ENCODE measurements at regions not wholly inside any gene's neighbourhood (a gene's known extent, or its start where the extent isn't known, plus 50 kb on each side); places are given as distances from the start of the nearest gene placed in this dataset.

DNA sequence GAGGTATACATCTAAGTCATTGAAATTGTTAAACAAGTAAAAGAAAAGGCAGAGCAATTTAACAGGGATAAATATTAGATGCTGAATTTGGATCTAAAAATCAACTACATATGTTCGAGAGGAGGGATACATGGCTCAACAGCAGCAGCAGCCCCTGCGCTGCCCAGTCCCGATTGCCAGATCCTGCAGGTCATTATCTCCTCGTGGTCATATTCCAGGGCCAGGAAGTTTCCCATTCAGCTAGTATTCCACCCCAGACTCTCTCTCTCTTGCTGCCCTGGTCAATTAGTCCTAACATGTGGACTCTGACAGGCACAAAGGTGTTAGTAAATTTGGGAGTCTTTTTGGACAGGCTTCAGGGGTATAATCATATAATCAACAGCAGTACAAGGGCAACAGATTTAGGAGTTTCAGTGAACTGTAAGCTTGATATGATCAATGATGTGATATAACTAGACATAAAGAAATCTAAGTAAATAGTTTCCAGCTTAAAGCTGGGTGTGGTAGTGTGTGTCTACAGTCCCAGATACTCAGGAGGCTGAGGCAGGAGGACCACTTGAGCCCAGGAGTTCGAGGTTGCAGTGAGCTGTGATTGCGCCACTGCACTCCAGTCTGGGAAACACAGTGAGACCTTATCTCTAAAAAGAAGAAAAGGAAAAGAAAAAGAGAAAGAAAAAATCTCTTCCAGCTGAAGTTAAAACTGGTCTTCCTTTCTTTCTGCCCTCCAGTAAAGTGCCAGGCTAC is 96.5 kb upstream of the MED13 start:
- no peaks in the 10 kb centered on the region for H3K36me3 Mint-ChIP-seq (ENCODE audit: insufficient read depth, unreplicated experiment)
- TF ChIP-seq, protein P1, sequence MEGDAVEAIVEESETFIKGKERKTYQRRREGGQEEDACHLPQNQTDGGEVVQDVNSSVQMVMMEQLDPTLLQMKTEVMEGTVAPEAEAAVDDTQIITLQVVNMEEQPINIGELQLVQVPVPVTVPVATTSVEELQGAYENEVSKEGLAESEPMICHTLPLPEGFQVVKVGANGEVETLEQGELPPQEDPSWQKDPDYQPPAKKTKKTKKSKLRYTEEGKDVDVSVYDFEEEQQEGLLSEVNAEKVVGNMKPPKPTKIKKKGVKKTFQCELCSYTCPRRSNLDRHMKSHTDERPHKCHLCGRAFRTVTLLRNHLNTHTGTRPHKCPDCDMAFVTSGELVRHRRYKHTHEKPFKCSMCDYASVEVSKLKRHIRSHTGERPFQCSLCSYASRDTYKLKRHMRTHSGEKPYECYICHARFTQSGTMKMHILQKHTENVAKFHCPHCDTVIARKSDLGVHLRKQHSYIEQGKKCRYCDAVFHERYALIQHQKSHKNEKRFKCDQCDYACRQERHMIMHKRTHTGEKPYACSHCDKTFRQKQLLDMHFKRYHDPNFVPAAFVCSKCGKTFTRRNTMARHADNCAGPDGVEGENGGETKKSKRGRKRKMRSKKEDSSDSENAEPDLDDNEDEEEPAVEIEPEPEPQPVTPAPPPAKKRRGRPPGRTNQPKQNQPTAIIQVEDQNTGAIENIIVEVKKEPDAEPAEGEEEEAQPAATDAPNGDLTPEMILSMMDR (IDR thresholded peaks at IDR 0.05; ENCODE audit: unreplicated experiment): no peak
- no TSS peak for BruUV-seq (replicated peaks)
- CTCF ChIA-PET: interaction anchor here (1.2 kb wide), 1 partner anchor 96 kb away, joined by 4 read pairs; no protein-coding TSS in a partner anchor
- H3K9me3 Mint-ChIP-seq (ENCODE audit: unreplicated experiment): no peaks in the 10 kb centered on the region
- POLR2A ChIA-PET: interaction anchor here (0.6 to 0.7 kb wide), 2 partner anchors 68 to 132 kb away, joined by 3 read pairs; no protein-coding TSS in a partner anchor
- no peak overlapping the region for H3K4me3 Mint-ChIP-seq (ENCODE audit: unreplicated experiment)
- intact Hi-C loops (cut with micrococcal nuclease): no loop called here
- no peak for DNase-seq (ENCODE audit: unreplicated experiment)
- no peak overlapping the region for H3K27ac Mint-ChIP-seq (ENCODE audit: low read depth, unreplicated experiment)
- no peaks in the 10 kb centered on the region for H3K27me3 Mint-ChIP-seq (ENCODE audit: insufficient read depth, unreplicated experiment)
- H3K4me1 Mint-ChIP-seq (ENCODE audit: insufficient read depth, unreplicated experiment): peaks cover 6% of the 10 kb centered on the region

DNA sequence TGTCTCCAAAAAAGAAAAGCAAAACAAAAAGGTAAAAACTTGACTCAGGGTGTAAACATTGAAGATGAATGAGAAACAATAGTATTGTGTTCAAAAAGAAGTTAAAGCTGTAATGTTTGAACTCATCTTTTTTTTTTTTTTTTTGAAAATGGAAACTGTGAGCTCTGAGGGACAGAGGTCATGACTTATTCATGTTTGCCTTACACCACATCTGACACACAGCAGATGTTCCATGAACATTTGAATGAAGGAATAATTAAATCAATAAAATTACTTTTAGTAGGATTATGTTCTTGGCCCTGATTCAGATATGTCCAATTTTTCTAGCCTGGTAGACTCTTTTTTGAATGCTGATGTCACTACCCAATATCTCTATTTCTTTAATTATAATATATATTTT is 95.7 kb upstream of the MED13 start:
- TF ChIP-seq, protein P1 (IDR thresholded peaks at IDR 0.05; ENCODE audit: unreplicated experiment): no peak
- H3K36me3 Mint-ChIP-seq (ENCODE audit: insufficient read depth, unreplicated experiment): no peaks in the 10 kb centered on the region
- intact Hi-C loops (cut with micrococcal nuclease): no loop called here
- DNase-seq (ENCODE audit: unreplicated experiment): no peak
- no peak overlapping the region for H3K4me3 Mint-ChIP-seq (ENCODE audit: unreplicated experiment)
- BruUV-seq (replicated peaks): no TSS peak
- peaks cover 6% of the 10 kb centered on the region for H3K4me1 Mint-ChIP-seq (ENCODE audit: insufficient read depth, unreplicated experiment)
- POLR2A ChIA-PET: no interaction called here
- H3K27ac Mint-ChIP-seq (ENCODE audit: low read depth, unreplicated experiment): no peak overlapping the region
- H3K9me3 Mint-ChIP-seq (ENCODE audit: unreplicated experiment): no peaks in the 10 kb centered on the region
- no peaks in the 10 kb centered on the region for H3K27me3 Mint-ChIP-seq (ENCODE audit: insufficient read depth, unreplicated experiment)
- CTCF ChIA-PET: interaction anchor here (1.2 kb wide), 1 partner anchor 95 kb away, joined by 4 read pairs; no protein-coding TSS in a partner anchor

DNA sequence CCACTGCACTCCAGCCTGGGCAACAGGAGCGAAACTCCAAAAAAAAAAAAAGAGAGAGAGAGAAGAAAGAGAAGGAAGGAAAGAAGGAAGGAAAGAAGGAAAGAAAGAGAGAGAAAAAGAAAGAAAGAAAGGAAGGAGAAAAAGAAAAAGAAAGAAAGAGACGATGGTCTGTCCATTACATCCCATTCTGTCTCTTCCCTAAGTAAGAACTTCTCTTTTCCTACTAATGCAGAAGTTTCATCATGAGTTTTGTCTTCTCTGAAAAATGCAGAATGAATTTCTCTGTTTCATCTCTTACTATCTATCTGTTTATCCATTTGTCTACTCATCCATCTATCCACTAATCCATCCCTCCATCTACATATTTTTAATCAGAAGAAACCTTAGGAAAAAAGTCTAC is 94.9 kb upstream of the MED13 start:
- no peak for DNase-seq (ENCODE audit: unreplicated experiment)
- peaks cover 6% of the 10 kb centered on the region for H3K4me1 Mint-ChIP-seq (ENCODE audit: insufficient read depth, unreplicated experiment)
- no peaks in the 10 kb centered on the region for H3K9me3 Mint-ChIP-seq (ENCODE audit: unreplicated experiment)
- TF ChIP-seq, protein P1 (IDR thresholded peaks at IDR 0.05; ENCODE audit: unreplicated experiment): no peak
- no peaks in the 10 kb centered on the region for H3K36me3 Mint-ChIP-seq (ENCODE audit: insufficient read depth, unreplicated experiment)
- no TSS peak for BruUV-seq (replicated peaks)
- H3K4me3 Mint-ChIP-seq (ENCODE audit: unreplicated experiment): no peak overlapping the region
- no peak overlapping the region for H3K27ac Mint-ChIP-seq (ENCODE audit: low read depth, unreplicated experiment)
- intact Hi-C loops (cut with micrococcal nuclease): no loop called here
- H3K27me3 Mint-ChIP-seq (ENCODE audit: insufficient read depth, unreplicated experiment): no peaks in the 10 kb centered on the region
- POLR2A ChIA-PET: no interaction called here
- CTCF ChIA-PET: interaction anchor here (1.2 kb wide), 1 partner anchor 94 kb away, joined by 4 read pairs; no protein-coding TSS in a partner anchor

DNA sequence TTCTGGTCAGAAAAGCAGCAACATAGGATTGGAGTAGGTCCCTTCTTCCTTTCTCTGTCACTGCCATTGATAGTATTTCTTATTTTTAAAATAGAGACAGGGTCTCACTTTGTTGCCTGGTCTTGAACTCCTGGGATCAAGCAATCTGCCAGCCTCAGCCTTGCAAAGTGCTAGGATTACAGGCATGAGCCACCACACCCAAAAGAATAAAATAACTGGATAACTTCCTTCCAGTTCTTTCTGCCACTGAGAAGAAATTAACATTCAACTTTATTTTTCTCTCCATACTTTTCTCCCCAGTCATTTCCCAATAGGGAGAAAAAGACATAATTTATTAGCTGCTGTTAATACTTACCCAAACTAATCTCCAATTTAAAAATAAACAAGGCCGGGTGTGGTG is 91.9 kb upstream of the MED13 start:
- TF ChIP-seq, protein P1 (IDR thresholded peaks at IDR 0.05; ENCODE audit: unreplicated experiment): no peak
- H3K27ac Mint-ChIP-seq (ENCODE audit: low read depth, unreplicated experiment): no peak overlapping the region
- DNase-seq (ENCODE audit: unreplicated experiment): no peak
- no peaks in the 10 kb centered on the region for H3K36me3 Mint-ChIP-seq (ENCODE audit: insufficient read depth, unreplicated experiment)
- H3K9me3 Mint-ChIP-seq (ENCODE audit: unreplicated experiment): no peaks in the 10 kb centered on the region
- no peak overlapping the region for H3K4me3 Mint-ChIP-seq (ENCODE audit: unreplicated experiment)
- intact Hi-C loops (cut with micrococcal nuclease): no loop called here
- BruUV-seq (replicated peaks): no TSS peak
- no peaks in the 10 kb centered on the region for H3K4me1 Mint-ChIP-seq (ENCODE audit: insufficient read depth, unreplicated experiment)
- no peaks in the 10 kb centered on the region for H3K27me3 Mint-ChIP-seq (ENCODE audit: insufficient read depth, unreplicated experiment)
- ChIA-PET CTCF (interaction anchor here (0.6 to 0.9 kb wide), 2 partner anchors 44 to 635 kb away, joined by 4 read pairs; no protein-coding TSS in a partner anchor), POLR2A (interaction anchor here (0.7 kb wide), 1 partner anchor 14 kb away, joined by 3 read pairs; no protein-coding TSS in a partner anchor)

Data from MCF 10A (cell line).